ENCODE measurements at regions not wholly inside any gene's neighbourhood (a gene's known extent, or its start where the extent isn't known, plus 50 kb on each side); places are given as distances from the start of the nearest gene placed in this dataset.

DNA sequence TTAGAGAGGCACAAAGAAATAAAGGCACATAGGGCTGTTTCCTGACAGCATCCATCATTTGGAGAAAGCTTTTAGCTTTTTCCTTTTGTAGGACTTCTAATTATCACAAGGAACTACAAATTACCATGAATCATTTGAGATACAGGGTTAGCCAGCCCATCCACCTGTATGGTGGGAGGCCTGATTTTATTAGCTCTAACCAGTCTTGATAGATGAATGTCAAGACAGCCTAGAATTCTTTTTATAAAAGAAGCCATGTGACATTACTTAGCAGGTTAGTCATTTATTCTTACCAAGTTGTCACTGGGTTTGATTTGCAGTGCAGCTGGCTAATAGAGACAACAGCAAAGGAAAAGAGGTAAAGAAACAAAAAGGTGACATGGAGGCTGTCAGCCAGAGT is 618.1 kb downstream of the ZNF385D start:
- no peak for DNase-seq

GRCh38 chr3:21120826-21121225 is 630.2 kb downstream of the ZNF385D start:
- DNase-seq: no peak

GRCh38 chr3:21117370-21117769 is 633.6 kb downstream of the ZNF385D start:
- DNase-seq: no peak

GRCh38 chr3:21109056-21109455 is 642.0 kb downstream of the ZNF385D start:
- no peak for DNase-seq

- no peak for DNase-seq
Observed at GRCh38 chr3:21105784-21106183, 645.2 kb downstream of the ZNF385D start.

DNA sequence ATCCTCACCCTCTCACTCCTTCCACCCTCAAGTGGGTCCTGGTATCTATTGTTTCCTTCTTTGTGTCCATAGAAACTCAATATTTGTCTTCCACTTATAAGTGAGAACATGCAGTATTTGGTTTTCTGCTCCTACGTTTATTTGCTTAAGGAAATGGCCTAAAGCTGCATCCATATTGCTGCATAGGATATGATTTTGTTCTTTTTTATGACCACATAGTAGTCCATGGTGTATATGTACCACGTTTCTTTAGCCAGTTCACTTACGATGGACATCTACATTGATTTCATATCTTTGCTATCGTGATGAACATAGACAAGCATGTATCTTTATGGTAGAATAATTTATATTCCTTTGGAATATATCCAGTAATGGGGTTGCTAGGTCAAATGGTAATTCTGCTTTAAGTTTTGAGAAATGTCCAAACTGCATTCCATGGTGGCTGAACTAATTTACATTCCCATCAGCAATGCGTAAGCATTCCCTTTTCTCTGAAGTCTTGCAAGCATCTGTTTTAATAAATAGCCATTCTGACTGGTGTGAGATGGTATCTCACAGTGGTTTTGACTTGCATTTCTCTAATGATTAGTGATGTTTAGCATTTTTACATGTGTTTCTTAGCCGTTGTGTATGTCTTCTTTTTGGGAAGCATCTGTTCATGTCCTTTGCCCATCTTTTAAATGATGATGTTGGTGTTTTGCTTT is 650.2 kb downstream of the ZNF385D start:
- no peak for DNase-seq

GRCh38 chr3:21094686-21095085 is 656.3 kb downstream of the ZNF385D start:
- no peak for DNase-seq

DNA sequence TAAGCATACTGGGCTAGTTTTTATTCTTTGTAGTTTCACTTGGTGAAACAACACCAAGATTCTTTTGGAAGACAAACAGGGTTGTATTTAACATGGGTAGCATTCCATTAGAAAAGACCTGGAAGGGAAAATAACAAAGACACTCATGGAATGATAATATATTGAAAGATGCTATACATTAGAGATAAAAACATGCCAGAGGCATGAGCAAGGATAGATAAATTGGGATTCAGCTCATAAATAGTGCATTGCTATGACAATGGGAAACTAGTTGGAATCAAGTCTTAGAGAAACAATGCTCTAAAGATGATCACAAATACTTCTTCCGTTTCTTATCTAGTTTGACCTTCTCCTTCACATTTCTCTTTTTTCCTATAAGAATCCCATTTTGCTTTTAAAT is 677.4 kb downstream of the ZNF385D start:
- DNase-seq: no peak

- no peak for DNase-seq
Observed at GRCh38 chr3:21067031-21067813, 683.8 kb downstream of the ZNF385D start.

GRCh38 chr3:21062831-21063294 is 688.1 kb downstream of the ZNF385D start:
- DNase-seq: no peak

- DNase-seq: no peak
Observed at GRCh38 chr3:21059404-21059803, 691.6 kb downstream of the ZNF385D start.

DNA sequence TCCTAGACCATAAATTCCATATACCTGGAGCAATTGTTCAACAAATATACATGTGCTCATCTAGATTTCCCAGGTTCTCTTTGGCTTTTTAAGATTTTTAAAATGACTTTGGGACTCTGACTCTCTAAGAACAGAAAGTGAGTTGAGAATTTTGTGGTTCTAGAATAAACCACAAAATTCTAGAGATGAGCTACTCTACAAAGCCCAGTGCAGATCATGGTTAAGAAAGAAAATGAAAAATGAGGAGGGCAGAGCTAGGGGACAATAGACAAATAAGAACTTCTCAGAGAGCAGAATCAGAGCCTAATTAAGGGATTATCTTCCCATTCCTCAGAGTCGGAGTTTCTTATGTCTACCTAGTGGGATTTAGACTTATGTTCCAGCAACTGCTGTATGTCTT is 694.7 kb downstream of the ZNF385D start:
- no peak for DNase-seq

- no peak for DNase-seq
Observed at GRCh38 chr3:21055015-21055414, 696.0 kb downstream of the ZNF385D start.

- no peak for DNase-seq
Observed at GRCh38 chr3:21054064-21054463, 696.9 kb downstream of the ZNF385D start.

- DNase-seq: peak; percentile 54
Observed at GRCh38 chr3:21049334-21050062, 701.5 kb downstream of the ZNF385D start.

DNA sequence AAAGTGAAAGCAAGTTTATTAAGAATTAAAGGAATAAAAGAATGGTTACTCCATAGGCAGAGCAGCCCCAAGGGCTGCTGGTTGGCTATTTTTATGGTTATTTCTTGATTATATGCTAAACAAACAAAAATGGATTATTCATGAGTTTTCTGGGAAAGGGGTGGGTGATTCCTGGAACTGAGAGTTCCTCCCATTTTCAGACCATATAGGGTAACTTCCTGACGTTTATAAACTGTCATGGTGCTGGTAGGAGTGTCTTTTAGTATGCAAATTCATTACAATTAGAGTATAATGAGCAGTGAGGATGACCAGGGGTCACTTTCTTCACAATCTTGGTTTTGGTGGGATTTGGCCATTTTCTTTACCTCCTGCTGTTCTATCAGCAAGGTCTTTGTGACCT is 707.9 kb downstream of the ZNF385D start:
- DNase-seq: no peak

- DNase-seq: no peak
Observed at GRCh38 chr3:21042184-21042583, 708.8 kb downstream of the ZNF385D start.

DNA sequence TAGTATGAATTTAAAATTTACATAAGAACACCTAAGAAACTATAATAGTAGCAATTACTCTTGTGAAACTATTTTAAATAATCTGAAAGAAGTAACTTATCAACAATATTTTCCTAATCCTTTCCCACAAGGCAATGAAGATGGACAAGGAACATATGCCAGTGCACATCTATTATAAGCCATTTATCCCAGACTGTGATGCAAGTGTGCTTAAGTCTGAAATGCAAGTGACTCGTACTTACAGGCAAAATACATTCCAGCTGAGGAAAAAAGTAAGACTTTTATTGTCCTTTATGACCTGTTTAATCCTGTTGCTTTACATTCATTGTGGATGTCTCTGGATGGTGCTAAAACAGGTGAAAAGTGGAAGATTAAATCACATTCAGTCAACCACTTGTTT is 709.4 kb downstream of the ZNF385D start:
- no peak for DNase-seq

DNA sequence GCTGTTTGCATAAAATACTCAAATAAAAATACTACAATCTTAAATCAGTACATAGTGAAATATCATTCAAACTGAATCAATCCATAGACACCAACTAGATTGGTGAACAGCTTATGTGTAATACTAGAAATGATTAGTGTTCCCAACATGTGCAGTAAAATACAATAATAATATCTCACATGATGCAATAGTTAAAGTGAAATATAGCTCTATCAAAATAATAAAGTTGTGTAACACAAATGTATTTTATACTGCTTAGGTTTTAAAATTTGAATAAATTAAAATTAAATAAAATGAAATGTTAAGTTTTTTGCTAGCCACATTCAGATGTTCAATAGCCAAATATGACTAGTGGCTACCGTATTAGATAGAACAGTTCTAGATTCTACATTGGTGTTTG is 714.1 kb downstream of the ZNF385D start:
- DNase-seq: no peak

GRCh38 chr3:21028412-21028811 is 722.6 kb downstream of the ZNF385D start:
- DNase-seq: no peak

GRCh38 chr3:21024563-21024962 is 726.4 kb downstream of the ZNF385D start:
- DNase-seq: no peak

DNA sequence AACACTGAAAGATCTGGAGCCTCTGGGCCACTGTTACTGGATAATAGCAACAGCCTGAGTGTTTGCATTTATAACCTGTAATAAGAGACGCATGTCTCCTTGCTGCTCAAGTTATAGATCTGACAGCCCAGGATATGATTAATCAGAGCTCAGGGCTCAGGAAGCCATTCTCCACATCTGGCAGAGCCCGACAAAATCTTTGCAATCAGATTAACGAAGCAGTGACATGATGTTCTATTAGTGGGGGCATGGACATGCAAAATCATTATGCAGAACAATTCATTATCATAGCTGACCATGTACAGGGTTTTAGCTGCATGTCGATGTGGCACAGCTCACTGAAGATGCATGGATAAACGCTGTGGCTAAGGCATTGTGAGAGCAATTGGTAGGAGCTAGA is 730.3 kb downstream of the ZNF385D start:
- DNase-seq: no peak

DNA sequence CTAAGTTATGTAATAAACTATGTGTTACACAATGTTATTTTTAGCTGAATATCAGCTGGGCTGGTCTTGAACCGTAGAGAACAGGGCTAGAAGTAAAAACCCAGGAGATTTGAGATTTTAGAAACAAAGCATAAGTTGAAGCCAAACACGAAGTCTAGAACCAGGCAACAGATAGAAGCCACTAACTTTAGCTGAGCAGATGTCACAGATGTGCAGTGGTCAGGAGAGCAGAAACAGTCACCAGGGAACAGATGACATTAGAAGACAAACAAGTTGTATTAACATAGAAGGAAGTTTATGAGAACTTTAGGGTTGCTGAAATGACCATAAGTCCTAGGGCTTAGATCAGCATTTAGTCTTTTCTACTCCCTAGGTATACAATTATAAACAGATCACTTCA is 731.0 kb downstream of the ZNF385D start:
- no peak for DNase-seq
